Fibroblast of upper back skin (primary cell): ENCODE measurements at regions not wholly inside any gene's neighbourhood (a gene's known extent, or its start where the extent isn't known, plus 50 kb on each side); places are given as distances from the start of the nearest gene placed in this dataset.
"Not testable (repeated sequence)": the region's sequence is repeated elsewhere in the genome, so short reads cannot be mapped to it uniquely, and the experiment has no call there.

Experiments
- DNase-seq: peaks from one replicate; pipeline ENCODE4 v3.0.0-alpha.2; 2013

- DNase-seq: not testable (repeated sequence)
Measured at GRCh38 chr1:16794609-16795008, 54.3 kb downstream of the RNU1-4 start.

- DNase-seq: not testable (repeated sequence)
Measured at GRCh38 chr1:16795119-16795518, 54.8 kb downstream of the RNU1-4 start.

GRCh38 chr1:16796179-16796578, 55.9 kb downstream of the RNU1-4 start:
- DNase-seq: not testable (repeated sequence)

- DNase-seq: peak; percentile 22
Measured at GRCh38 chr1:16796625-16797046, 56.3 kb downstream of the RNU1-4 start.

GRCh38 chr1:16797065-16797464, 56.7 kb downstream of the RNU1-4 start:
- not testable (repeated sequence) for DNase-seq

GRCh38 chr1:16798050-16798449, 57.7 kb downstream of the RNU1-4 start:
- not testable (repeated sequence) for DNase-seq
